ENCODE measurements at regions not wholly inside any gene's neighbourhood (a gene's known extent, or its start where the extent isn't known, plus 50 kb on each side); places are given as distances from the start of the nearest gene placed in this dataset.
"Not testable (repeated sequence)": the region's sequence is repeated elsewhere in the genome, so short reads cannot be mapped to it uniquely, and the experiment has no call there.

GRCh38 chr4:164639001-164639400 is 114.9 kb upstream of the SMIM31 start:
- POLR2A ChIA-PET: no interaction called here
- TF ChIP-seq, protein P1, sequence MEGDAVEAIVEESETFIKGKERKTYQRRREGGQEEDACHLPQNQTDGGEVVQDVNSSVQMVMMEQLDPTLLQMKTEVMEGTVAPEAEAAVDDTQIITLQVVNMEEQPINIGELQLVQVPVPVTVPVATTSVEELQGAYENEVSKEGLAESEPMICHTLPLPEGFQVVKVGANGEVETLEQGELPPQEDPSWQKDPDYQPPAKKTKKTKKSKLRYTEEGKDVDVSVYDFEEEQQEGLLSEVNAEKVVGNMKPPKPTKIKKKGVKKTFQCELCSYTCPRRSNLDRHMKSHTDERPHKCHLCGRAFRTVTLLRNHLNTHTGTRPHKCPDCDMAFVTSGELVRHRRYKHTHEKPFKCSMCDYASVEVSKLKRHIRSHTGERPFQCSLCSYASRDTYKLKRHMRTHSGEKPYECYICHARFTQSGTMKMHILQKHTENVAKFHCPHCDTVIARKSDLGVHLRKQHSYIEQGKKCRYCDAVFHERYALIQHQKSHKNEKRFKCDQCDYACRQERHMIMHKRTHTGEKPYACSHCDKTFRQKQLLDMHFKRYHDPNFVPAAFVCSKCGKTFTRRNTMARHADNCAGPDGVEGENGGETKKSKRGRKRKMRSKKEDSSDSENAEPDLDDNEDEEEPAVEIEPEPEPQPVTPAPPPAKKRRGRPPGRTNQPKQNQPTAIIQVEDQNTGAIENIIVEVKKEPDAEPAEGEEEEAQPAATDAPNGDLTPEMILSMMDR (IDR thresholded peaks at IDR 0.05; ENCODE audit: control extremely low read depth, extremely low read depth, low read depth, missing control alignments): no peak
- CTCF ChIA-PET: no interaction called here

DNA sequence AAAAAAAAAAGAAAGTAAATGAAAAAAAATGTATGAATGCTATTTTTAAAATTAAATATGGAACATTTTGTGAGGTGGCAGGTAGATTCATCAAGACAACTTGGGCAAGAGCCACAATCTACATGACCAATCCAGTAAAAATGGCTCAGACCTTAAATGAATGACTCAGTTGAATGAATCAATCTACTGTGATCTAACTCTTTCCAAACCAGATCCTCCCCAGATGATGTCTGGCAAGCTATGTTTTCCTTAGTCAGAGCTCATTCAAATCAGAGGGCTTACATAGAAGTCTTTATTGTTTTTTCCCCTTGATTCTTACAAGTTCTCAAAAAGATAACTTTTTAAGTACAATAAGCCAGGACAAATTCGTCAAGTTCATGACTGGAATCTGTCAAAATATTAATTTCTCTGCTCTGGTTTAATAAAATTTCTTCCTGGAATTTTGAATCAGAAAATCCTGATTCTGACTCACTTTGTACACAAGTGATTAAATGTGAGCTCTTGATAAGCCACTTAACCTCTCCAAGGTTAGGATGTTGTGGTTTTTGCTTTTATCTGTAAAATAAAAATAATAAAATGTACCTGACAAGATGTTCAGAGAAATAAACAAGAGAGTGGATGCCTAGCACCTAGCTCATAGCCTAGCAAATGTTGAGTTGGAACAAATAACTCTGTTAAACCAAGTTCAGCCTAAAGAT is 105.6 kb upstream of the SMIM31 start:
- POLR2A ChIA-PET: no interaction called here
- DNase-seq (ENCODE audit: extremely low spot score): no peak
- TF ChIP-seq, protein P1 (IDR thresholded peaks at IDR 0.05; ENCODE audit: control extremely low read depth, extremely low read depth, low read depth, missing control alignments): no peak
- CTCF ChIA-PET: interaction anchor here (1.4 to 1.7 kb wide), 2 partner anchors 9 to 14 kb away, joined by 3 to 5 read pairs; no protein-coding TSS in a partner anchor

More at GRCh38 chr4:164639001-164639400, 114.9 kb upstream of the SMIM31 start:
- DNase-seq (ENCODE audit: extremely low spot score): no peak

DNA sequence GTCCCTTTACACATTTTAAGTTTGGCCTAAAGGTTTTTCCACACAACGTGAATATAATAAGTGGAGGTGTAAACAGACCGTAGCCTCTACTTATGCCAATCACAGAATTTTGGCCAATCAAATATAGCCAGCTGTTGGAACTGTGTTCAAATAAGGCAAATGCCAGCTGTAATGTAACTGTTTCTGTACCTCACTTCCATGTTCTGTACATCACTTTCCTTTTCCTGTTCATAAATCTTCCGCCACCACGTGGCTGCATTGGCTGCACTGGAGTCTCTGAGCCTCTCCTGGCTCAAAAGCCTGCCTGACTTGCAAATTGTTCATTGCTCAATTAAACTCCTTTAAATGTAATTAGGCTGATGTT is 105.1 kb upstream of the SMIM31 start:
- ChIA-PET POLR2A (no interaction called here), CTCF (interaction anchor here (1.4 to 1.7 kb wide), 2 partner anchors 9 to 14 kb away, joined by 3 to 5 read pairs; no protein-coding TSS in a partner anchor)
- TF ChIP-seq, protein P1 (IDR thresholded peaks at IDR 0.05; ENCODE audit: control extremely low read depth, extremely low read depth, low read depth, missing control alignments): no peak
- DNase-seq (ENCODE audit: extremely low spot score): no peak

GRCh38 chr4:164659765-164660164 is 94.2 kb upstream of the SMIM31 start:
- ChIA-PET POLR2A (no interaction called here), CTCF (interaction anchor here (1.1 kb wide), 1 partner anchor 13 kb away, joined by 3 read pairs; no protein-coding TSS in a partner anchor)
- no peak for DNase-seq (ENCODE audit: extremely low spot score)

DNA sequence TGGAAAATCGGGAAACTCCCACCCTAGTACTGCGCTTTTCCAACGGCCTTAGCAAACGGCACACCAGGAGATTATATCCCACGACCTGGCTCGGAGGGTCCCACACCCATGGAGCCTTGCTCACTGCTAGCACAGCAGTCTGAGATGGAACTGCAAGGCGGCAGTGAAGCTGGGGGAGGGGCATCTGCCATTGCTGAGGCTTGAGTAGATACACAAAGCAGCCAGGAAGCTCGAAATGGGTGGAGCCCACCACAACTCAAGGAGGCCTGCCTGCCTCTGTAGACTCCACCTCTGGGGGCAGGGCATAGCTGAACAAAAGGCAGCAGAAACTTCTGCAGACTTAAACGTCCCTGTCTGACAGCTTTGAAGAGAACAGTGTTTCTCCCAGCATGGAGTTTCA is 77.8 kb upstream of the SMIM31 start:
- POLR2A ChIA-PET; CTCF ChIA-PET; DNase-seq (ENCODE audit: extremely low spot score): not testable (repeated sequence)

More at GRCh38 chr4:164659765-164660164, 94.2 kb upstream of the SMIM31 start:
- TF ChIP-seq, protein P1 (IDR thresholded peaks at IDR 0.05; ENCODE audit: control extremely low read depth, extremely low read depth, low read depth, missing control alignments): no peak

DNA sequence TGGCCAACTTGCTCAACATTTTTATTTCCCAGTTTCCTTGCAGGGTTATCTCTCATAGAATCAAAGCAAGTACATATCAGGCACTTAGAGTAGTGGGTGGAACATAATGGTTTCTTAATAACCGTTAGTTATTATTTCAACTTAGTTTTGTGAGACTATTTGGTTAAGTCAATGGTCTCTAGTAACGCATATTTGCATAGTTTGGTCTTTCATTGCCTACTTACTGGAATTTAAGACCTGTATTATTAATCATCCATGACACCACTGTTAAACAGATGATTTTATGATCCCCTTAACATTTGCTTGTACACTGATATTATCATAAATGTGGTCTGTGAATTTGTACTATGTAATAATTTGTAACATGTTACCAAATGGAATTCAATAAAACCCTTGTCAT is 70.9 kb upstream of the SMIM31 start:
- TF ChIP-seq, protein P1 (IDR thresholded peaks at IDR 0.05; ENCODE audit: control extremely low read depth, extremely low read depth, low read depth, missing control alignments): no peak
- CTCF ChIA-PET: interaction anchor here (1.3 kb wide), 1 partner anchor 17 kb away, joined by 3 read pairs; no protein-coding TSS in a partner anchor
- DNase-seq (ENCODE audit: extremely low spot score): no peak
- POLR2A ChIA-PET: no interaction called here

DNA sequence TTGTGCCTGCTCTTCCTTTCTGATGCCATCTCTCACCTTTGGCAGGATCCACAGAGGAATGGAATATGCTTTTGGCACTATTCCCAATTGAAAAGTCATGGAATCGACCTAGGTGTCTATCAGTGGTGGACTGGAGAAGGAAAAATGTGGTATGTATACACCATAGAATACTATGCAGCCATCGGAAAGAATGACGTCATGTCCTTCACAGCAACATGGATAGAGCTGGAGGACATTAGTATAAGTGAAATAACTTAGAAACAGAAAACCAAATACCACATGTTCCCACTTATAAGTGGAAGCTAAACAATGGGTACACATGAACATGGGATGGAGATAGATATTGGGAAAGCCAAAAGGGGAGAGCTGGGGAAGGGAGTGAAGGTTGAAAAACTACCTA is 58.3 kb upstream of the SMIM31 start:
- ChIA-PET POLR2A (no interaction called here), CTCF (no interaction called here)
- no peak for DNase-seq (ENCODE audit: extremely low spot score)
- TF ChIP-seq, protein P1 (IDR thresholded peaks at IDR 0.05; ENCODE audit: control extremely low read depth, extremely low read depth, low read depth, missing control alignments): no peak

Data from GM10248 (cell line).